Loucy (cell line): ENCODE measurements at regions not wholly inside any gene's neighbourhood (a gene's known extent, or its start where the extent isn't known, plus 50 kb on each side); places are given as distances from the start of the nearest gene placed in this dataset.

ENCODE experiments used
- H2AFZ ChIP-seq: fragments of 200-600 bp; sonication (generic); 2 replicates; pipeline ENCODE4 v1.6.0; 2016; ENCODE audit warnings: antibody characterized with exemption, mild to moderate bottlenecking, low read length, moderate library complexity
- H3F3A ChIP-seq: fragments of 200-600 bp; 2 replicates; pipeline ENCODE4 v1.6.0; 2016; ENCODE audit warnings: antibody characterized with exemption, low read depth, mild to moderate bottlenecking
- H3K27me3 ChIP-seq: fragments of 200-600 bp; sonication (generic); 2 replicates; pipeline ENCODE4 v1.6.1; 2014; ENCODE audit warnings: low read length, mild to moderate bottlenecking; ENCODE audit not compliant: insufficient read depth, poor library complexity, severe bottlenecking
- H3K36me3 ChIP-seq: fragments of 200-600 bp; sonication (generic); 2 replicates; pipeline ENCODE4 v1.6.1; 2016; ENCODE audit warnings: low read length; ENCODE audit not compliant: insufficient read depth
- H3K4me1 ChIP-seq: fragments of 200-600 bp; sonication (generic); 2 replicates; pipeline ENCODE4 v1.5.1; 2014; ENCODE audit warnings: low read length, mild to moderate bottlenecking; ENCODE audit not compliant: insufficient read depth, poor library complexity, severe bottlenecking
- H3K4me2 ChIP-seq: fragments of 200-600 bp; sonication (generic); 2 replicates; pipeline ENCODE4 v1.6.0; 2014; ENCODE audit warnings: antibody characterized with exemption, low read length, low read depth, mild to moderate bottlenecking; ENCODE audit not compliant: poor library complexity, severe bottlenecking
- H3K4me3 ChIP-seq: fragments of 200-600 bp; sonication (generic); 2 replicates; pipeline ENCODE4 v1.5.1; 2014; ENCODE audit warnings: low read length, mild to moderate bottlenecking, mixed read lengths; ENCODE audit not compliant: poor library complexity, severe bottlenecking
- H3K79me2 ChIP-seq: fragments of 200-600 bp; sonication (generic); 2 replicates; pipeline ENCODE4 v1.6.1; 2014; ENCODE audit warnings: low read length; ENCODE audit not compliant: insufficient read depth
- H3K9ac ChIP-seq: fragments of 200-600 bp; sonication (generic); 2 replicates; pipeline ENCODE4 v1.6.0; 2014; ENCODE audit warnings: mild to moderate bottlenecking, low read depth, low read length, moderate library complexity; ENCODE audit not compliant: poor library complexity, severe bottlenecking
- H3K9me2 ChIP-seq: fragments of 200-600 bp; sonication (generic); replicated peaks from 2 replicates; pipeline ENCODE4 v1.6.1; 2016; ENCODE audit warnings: low read depth, low read length, mixed read lengths
- H3K9me3 ChIP-seq: fragments of 200-600 bp; sonication (generic); 2 replicates; pipeline ENCODE4 v1.6.1; 2014; ENCODE audit warnings: mild to moderate bottlenecking, antibody characterized with exemption, low read length, low read depth; ENCODE audit not compliant: insufficient read depth
- H4K20me1 ChIP-seq: fragments of 200-600 bp; sonication (generic); 2 replicates; pipeline ENCODE4 v1.6.0; 2014; ENCODE audit warnings: antibody characterized with exemption, low read length, mild to moderate bottlenecking; ENCODE audit not compliant: insufficient read depth, poor library complexity, severe bottlenecking
- EZH2phosphoT487 ChIP-seq: fragments of 200-600 bp; IDR thresholded peaks from 2 replicates; pipeline ENCODE4 v1.6.1; 2018; ENCODE audit warnings: antibody characterized with exemption, mild to moderate bottlenecking, moderate library complexity, borderline replicate concordance
- TF ChIP-seq, protein P1 (sequence below): fragments of 200-600 bp; sonication (generic); conservative IDR thresholded peaks from 2 replicates; pipeline ENCODE4 v1.5.1; 2014; ENCODE audit warnings: mild to moderate bottlenecking, antibody characterized with exemption, low read length

DNA sequence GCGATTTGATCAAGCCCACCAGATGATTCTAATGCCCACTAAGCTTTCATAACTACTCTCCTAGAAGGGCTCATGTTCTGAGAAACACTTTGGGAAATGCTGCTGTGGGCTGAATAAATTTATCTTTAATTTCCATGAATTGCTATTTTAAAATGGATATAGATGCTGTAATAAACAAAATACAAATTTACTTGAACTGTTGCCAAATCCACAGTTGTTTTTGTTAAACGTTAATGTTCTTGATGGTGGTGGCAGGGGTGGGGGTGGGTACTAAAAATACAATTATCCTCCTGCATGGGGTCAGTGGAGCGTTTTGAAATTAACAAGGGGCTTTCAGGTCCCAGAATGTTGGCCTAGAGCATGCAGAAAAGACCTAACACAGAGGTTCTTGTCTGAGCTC is 244.7 kb upstream of the POU3F1 start:
- Histone ChIP-seq H3K9me3 (no peaks in the 10 kb centered on the region), H3K36me3 (no peaks in the 10 kb centered on the region), H3K27me3 (no peaks in the 10 kb centered on the region), H3F3A (no peaks in the 10 kb centered on the region), H3K9ac (no peak overlapping the region), H3K4me2 (no peak overlapping the region), H3K4me3 (no peak overlapping the region), H3K79me2 (no peaks in the 10 kb centered on the region), H2AFZ (no peak overlapping the region), H3K4me1 (no peaks in the 10 kb centered on the region), H3K9me2 (no peaks in the 10 kb centered on the region), H4K20me1 (no peaks in the 10 kb centered on the region)
- TF ChIP-seq, protein P1, sequence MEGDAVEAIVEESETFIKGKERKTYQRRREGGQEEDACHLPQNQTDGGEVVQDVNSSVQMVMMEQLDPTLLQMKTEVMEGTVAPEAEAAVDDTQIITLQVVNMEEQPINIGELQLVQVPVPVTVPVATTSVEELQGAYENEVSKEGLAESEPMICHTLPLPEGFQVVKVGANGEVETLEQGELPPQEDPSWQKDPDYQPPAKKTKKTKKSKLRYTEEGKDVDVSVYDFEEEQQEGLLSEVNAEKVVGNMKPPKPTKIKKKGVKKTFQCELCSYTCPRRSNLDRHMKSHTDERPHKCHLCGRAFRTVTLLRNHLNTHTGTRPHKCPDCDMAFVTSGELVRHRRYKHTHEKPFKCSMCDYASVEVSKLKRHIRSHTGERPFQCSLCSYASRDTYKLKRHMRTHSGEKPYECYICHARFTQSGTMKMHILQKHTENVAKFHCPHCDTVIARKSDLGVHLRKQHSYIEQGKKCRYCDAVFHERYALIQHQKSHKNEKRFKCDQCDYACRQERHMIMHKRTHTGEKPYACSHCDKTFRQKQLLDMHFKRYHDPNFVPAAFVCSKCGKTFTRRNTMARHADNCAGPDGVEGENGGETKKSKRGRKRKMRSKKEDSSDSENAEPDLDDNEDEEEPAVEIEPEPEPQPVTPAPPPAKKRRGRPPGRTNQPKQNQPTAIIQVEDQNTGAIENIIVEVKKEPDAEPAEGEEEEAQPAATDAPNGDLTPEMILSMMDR: no peak
- no peak for TF ChIP-seq EZH2phosphoT487

DNA sequence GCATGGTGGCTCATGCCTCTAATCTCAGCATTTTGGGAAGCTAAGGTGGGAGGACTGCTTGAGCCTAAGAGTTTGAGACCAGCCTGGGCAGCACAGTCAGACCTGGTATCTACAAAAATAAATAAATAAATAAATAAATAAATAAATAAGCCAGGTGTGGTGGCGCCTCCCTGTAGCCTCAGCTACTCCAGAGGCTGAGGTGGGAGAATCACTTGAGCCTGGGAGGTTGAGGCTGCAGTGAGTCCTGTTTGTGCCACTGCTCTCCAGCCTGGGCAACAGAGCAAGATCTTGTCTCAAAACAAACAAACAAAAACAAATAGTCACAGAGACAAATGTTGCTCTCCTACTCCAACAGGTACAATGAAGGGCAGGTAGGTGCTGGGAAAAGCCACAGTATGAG is 242.4 kb upstream of the POU3F1 start:
- no peak for TF ChIP-seq EZH2phosphoT487
- TF ChIP-seq, protein P1: no peak
- Histone ChIP-seq H3K9me2 (no peaks in the 10 kb centered on the region), H3K27me3 (no peaks in the 10 kb centered on the region), H3K79me2 (no peaks in the 10 kb centered on the region), H4K20me1 (no peaks in the 10 kb centered on the region), H3K9ac (no peak overlapping the region), H3K4me1 (no peaks in the 10 kb centered on the region), H2AFZ (no peak overlapping the region), H3K4me2 (no peak overlapping the region), H3K4me3 (no peak overlapping the region), H3F3A (no peaks in the 10 kb centered on the region), H3K9me3 (no peaks in the 10 kb centered on the region), H3K36me3 (no peaks in the 10 kb centered on the region)

DNA sequence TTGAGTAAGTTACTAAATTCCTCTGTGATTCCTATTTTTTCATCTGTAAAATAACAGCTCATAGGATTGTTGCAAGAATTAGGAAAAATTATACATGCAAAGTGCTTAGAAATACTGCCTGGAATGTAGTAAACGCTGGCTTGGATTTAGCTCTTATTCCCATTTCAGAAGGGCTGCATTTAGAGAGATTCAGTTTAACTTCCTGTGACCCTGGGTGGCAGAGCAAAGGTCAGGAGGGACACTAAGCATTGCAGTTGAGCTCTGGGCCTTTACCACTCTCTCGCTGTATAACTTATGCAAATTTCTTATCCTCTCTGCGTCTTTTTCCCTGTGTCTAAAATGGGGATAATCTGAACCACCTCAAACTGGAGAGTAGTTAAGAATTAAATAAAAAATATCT is 241.0 kb upstream of the POU3F1 start:
- H3K27me3 ChIP-seq: no peaks in the 10 kb centered on the region
- no peak overlapping the region for H3K4me2 ChIP-seq
- no peaks in the 10 kb centered on the region for H3K9me2 ChIP-seq
- no peaks in the 10 kb centered on the region for H3K4me1 ChIP-seq
- H3K9ac ChIP-seq: no peak overlapping the region
- no peak overlapping the region for H3K4me3 ChIP-seq
- no peaks in the 10 kb centered on the region for H4K20me1 ChIP-seq
- TF ChIP-seq EZH2phosphoT487: no peak
- no peaks in the 10 kb centered on the region for H3K36me3 ChIP-seq
- no peaks in the 10 kb centered on the region for H3K79me2 ChIP-seq
- no peaks in the 10 kb centered on the region for H3F3A ChIP-seq
- no peaks in the 10 kb centered on the region for H3K9me3 ChIP-seq
- H2AFZ ChIP-seq: no peak overlapping the region

DNA sequence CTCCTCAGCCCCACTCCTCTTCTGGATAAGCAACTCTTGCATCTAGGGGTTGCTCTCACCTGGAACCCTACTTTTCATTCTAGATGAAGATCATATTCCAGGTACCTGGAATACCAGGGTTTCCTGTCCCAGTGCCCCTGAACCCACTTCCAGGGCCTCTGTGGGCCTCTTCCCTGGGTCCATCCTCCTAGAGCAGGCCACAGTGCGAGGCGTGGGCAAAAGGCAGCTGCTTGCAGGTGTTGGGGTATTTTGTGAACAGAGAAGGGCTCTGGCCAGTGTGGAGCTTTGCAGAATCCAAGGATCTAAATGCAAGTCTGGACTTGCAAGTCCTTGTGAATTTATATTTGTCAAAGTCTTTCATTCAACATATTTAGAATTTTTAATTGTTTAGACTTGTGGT is 240.4 kb upstream of the POU3F1 start:
- Histone ChIP-seq H3K36me3 (no peaks in the 10 kb centered on the region), H3K4me1 (no peaks in the 10 kb centered on the region), H4K20me1 (no peaks in the 10 kb centered on the region), H3K79me2 (no peaks in the 10 kb centered on the region), H3K4me2 (no peak overlapping the region), H3F3A (no peaks in the 10 kb centered on the region), H2AFZ (no peak overlapping the region), H3K4me3 (no peak overlapping the region), H3K9ac (no peak overlapping the region), H3K9me2 (no peaks in the 10 kb centered on the region), H3K9me3 (no peaks in the 10 kb centered on the region), H3K27me3 (no peaks in the 10 kb centered on the region)
- TF ChIP-seq, protein P1: no peak
- TF ChIP-seq EZH2phosphoT487: no peak
